Hepatocyte (in vitro differentiated cells): ENCODE measurements at regions not wholly inside any gene's neighbourhood (a gene's known extent, or its start where the extent isn't known, plus 50 kb on each side); places are given as distances from the start of the nearest gene placed in this dataset.

Experiments
- DNase-seq: peaks from one replicate; pipeline ENCODE4 v3.0.0-alpha.2; 2016; ENCODE audit warnings: low spot score
- H2AFZ ChIP-seq: fragments of 200-600 bp; sonication (generic); 2 replicates; pipeline ENCODE4 v1.6.0; 2016; ENCODE audit warnings: antibody characterized with exemption, mild to moderate bottlenecking
- H3K27ac ChIP-seq: fragments of 200-600 bp; sonication (generic); 2 replicates; pipeline ENCODE4 v1.5.1; 2016; ENCODE audit warnings: mild to moderate bottlenecking
- H3K27me3 ChIP-seq: fragments of 200-600 bp; sonication (generic); 2 replicates; pipeline ENCODE4 v1.6.1; 2016
- H3K36me3 ChIP-seq: fragments of 200-600 bp; sonication (generic); replicated peaks from 2 replicates; pipeline ENCODE4 v1.5.1; 2016; ENCODE audit warnings: low read depth; ENCODE audit not compliant: insufficient read depth
- H3K4me1 ChIP-seq: fragments of 200-600 bp; sonication (generic); 2 replicates; pipeline ENCODE4 v1.5.1; 2016; ENCODE audit warnings: mild to moderate bottlenecking, moderate library complexity; ENCODE audit not compliant: insufficient read depth
- H3K4me2 ChIP-seq: fragments of 200-600 bp; sonication (generic); 2 replicates; pipeline ENCODE4 v1.6.0; 2016
- H3K4me3 ChIP-seq: fragments of 200-600 bp; sonication (generic); 2 replicates; pipeline ENCODE4 v1.5.1; 2016; ENCODE audit warnings: mild to moderate bottlenecking
- H3K79me2 ChIP-seq: fragments of 200-600 bp; sonication (generic); 2 replicates; pipeline ENCODE4 v1.6.0; 2017; ENCODE audit warnings: mild to moderate bottlenecking
- H3K9me2 ChIP-seq: fragments of 200-600 bp; sonication (generic); replicated peaks from 2 replicates; pipeline ENCODE4 v1.6.0; 2017; ENCODE audit warnings: mild to moderate bottlenecking; ENCODE audit not compliant: insufficient read depth
- H3K9me3 ChIP-seq: fragments of 200-600 bp; sonication (generic); 2 replicates; pipeline ENCODE4 v1.5.1; 2016; ENCODE audit warnings: low read depth, mild to moderate bottlenecking
- H4K20me1 ChIP-seq: fragments of 200-600 bp; sonication (generic); 2 replicates; pipeline ENCODE4 v1.6.0; 2016; ENCODE audit warnings: mild to moderate bottlenecking; ENCODE audit not compliant: insufficient read depth, poor library complexity, severe bottlenecking
- EZH2 ChIP-seq: fragments of 200-600 bp; sonication (generic); IDR thresholded peaks from 2 replicates; pipeline ENCODE4 v1.6.1; 2016; ENCODE audit warnings: antibody characterized with exemption, mild to moderate bottlenecking, borderline replicate concordance
- EZH2phosphoT487 ChIP-seq: fragments of 200-600 bp; sonication (generic); IDR thresholded peaks from one replicate; pipeline ENCODE4 v1.6.1; 2018; ENCODE audit warnings: antibody characterized with exemption, mild to moderate bottlenecking, low read depth, moderate library complexity; ENCODE audit not compliant: unreplicated experiment, severe bottlenecking
- WGBS: methylation state at CpG from one replicate; pipeline ENCODE4 v1.1.6; 2016; ENCODE audit warnings: low lambda C conversion rate; ENCODE audit errors: missing lambda C conversion rate; 5-methylcytosine and 5-hydroxymethylcytosine counted together
- TF ChIP-seq, protein P1 (sequence below): fragments of 200-600 bp; sonication (generic); IDR thresholded peaks from 2 replicates; pipeline ENCODE4 v1.5.1; 2016; ENCODE audit warnings: antibody characterized with exemption, mild to moderate bottlenecking; ENCODE audit not compliant: poor library complexity

DNA sequence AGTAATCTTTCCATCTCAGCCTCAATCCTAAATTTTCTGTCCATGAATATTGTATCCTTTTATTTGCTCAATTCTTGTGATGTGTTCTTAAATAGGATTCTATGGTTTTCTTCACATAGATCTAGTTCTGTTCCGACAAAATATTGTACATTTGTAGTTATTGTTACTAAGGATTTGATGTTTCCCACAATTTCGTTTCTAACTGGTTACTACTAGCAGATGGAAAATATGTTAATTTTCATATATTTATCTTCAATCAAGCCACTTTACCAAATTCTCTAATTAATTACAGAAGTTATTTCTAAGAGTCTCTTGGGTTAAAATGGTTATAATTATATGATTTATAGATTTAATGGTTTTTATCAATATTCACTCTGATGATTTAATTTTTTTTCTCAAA lies 60.3 kb downstream of the SEC61B start:
- Histone ChIP-seq H3K4me2 (no peak overlapping the region), H3K4me3 (no peak overlapping the region), H3K4me1 (no peaks in the 10 kb centered on the region), H2AFZ (no peak overlapping the region), H3K9me3 (no peaks in the 10 kb centered on the region), H3K27me3 (no peaks in the 10 kb centered on the region), H4K20me1 (no peaks in the 10 kb centered on the region), H3K27ac (no peak overlapping the region), H3K9me2 (no peaks in the 10 kb centered on the region), H3K79me2 (no peaks in the 10 kb centered on the region), H3K36me3 (no peaks in the 10 kb centered on the region)
- 94% methylated on average over 2 of the region's 2 CpGs for WGBS
- TF ChIP-seq, protein P1, sequence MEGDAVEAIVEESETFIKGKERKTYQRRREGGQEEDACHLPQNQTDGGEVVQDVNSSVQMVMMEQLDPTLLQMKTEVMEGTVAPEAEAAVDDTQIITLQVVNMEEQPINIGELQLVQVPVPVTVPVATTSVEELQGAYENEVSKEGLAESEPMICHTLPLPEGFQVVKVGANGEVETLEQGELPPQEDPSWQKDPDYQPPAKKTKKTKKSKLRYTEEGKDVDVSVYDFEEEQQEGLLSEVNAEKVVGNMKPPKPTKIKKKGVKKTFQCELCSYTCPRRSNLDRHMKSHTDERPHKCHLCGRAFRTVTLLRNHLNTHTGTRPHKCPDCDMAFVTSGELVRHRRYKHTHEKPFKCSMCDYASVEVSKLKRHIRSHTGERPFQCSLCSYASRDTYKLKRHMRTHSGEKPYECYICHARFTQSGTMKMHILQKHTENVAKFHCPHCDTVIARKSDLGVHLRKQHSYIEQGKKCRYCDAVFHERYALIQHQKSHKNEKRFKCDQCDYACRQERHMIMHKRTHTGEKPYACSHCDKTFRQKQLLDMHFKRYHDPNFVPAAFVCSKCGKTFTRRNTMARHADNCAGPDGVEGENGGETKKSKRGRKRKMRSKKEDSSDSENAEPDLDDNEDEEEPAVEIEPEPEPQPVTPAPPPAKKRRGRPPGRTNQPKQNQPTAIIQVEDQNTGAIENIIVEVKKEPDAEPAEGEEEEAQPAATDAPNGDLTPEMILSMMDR: no peak
- TF ChIP-seq EZH2phosphoT487 (no peak), EZH2 (no peak)
- no peak for DNase-seq

DNA sequence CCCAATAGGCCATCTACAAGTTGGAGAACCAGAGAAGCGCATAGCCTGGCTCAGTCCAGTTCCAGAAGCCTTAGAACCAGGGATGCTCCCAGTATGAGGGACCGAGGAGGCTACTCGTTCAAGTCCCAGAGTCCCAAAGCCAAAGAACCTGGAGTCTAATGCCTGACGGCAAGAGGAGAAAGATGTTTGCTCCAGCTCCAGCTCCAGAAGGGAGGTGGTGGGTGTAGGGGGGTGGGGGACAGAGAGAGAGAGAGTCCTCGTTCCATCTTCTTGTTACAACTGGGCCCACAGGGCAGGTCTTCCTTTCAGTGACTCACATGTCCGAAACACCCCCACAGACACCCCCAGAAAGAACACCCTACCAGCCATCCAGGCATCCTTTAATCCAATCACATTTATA lies 63.9 kb downstream of the SEC61B start:
- Histone ChIP-seq H2AFZ (no peak overlapping the region), H3K9me2 (no peaks in the 10 kb centered on the region), H3K79me2 (no peaks in the 10 kb centered on the region), H3K9me3 (no peaks in the 10 kb centered on the region), H3K27me3 (no peaks in the 10 kb centered on the region), H3K4me3 (no peak overlapping the region), H3K36me3 (no peaks in the 10 kb centered on the region), H3K4me2 (no peak overlapping the region), H3K4me1 (no peaks in the 10 kb centered on the region), H3K27ac (no peak overlapping the region), H4K20me1 (no peaks in the 10 kb centered on the region)
- WGBS: 91% methylated on average over 6 of the region's 6 CpGs
- TF ChIP-seq, protein P1: no peak
- TF ChIP-seq EZH2phosphoT487 (no peak), EZH2 (no peak)
- no peak for DNase-seq

DNA sequence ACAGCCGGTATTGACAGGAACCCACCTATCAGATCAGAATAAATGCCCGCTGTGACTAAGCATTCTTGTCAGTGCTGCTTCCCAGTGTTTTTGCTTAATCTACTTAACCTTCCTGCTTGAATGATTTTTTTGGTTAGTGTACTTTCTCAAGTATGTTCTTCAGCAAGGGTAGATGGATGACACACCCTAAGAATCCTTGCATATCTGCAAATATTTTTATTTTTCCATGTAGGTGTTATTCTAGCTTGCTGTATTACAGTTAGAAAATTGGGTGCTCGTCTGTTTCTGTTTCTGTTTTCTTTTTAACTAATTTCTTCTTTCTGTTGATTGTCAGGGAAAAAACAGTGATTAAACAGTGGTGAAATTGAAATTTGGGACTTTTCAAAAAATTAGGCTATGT lies 64.5 kb downstream of the SEC61B start:
- Histone ChIP-seq H2AFZ (no peak overlapping the region), H3K36me3 (no peaks in the 10 kb centered on the region), H4K20me1 (no peaks in the 10 kb centered on the region), H3K27ac (no peak overlapping the region), H3K79me2 (no peaks in the 10 kb centered on the region), H3K4me3 (no peak overlapping the region), H3K9me2 (no peaks in the 10 kb centered on the region), H3K27me3 (no peaks in the 10 kb centered on the region), H3K4me1 (no peaks in the 10 kb centered on the region), H3K9me3 (no peaks in the 10 kb centered on the region), H3K4me2 (no peak overlapping the region)
- TF ChIP-seq EZH2phosphoT487 (no peak), EZH2 (no peak)
- TF ChIP-seq, protein P1: no peak
- 85% methylated on average over 3 of the region's 3 CpGs for WGBS
- no peak for DNase-seq

DNA sequence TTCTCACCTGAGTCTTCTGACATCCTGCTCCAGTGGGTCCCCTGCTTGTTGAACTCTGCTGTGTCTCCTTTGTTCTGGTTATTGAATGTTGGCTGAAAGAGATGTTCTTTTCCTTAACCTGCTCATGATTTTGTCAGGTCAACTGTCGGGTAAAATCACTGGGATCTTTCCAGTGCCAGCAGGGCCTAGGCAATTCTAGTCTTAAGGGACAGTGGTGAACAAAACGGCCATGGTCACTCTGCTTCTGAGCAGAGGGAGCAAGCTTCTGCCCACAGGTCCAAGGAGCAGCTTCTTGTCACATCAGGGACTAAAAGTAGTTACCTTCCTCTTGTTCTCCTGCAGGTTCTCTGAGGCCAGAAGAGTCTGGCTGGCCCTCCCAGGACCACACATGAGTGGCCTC lies 65.6 kb downstream of the SEC61B start:
- Histone ChIP-seq H2AFZ (no peak overlapping the region), H3K9me3 (no peaks in the 10 kb centered on the region), H3K4me1 (no peaks in the 10 kb centered on the region), H3K4me3 (no peak overlapping the region), H3K79me2 (no peaks in the 10 kb centered on the region), H3K36me3 (no peaks in the 10 kb centered on the region), H4K20me1 (no peaks in the 10 kb centered on the region), H3K27me3 (no peaks in the 10 kb centered on the region), H3K27ac (no peak overlapping the region), H3K4me2 (no peak overlapping the region), H3K9me2 (no peaks in the 10 kb centered on the region)
- TF ChIP-seq EZH2 (no peak), EZH2phosphoT487 (no peak)
- TF ChIP-seq, protein P1: no peak
- no peak for DNase-seq
- WGBS: 79% methylated on average over 2 of the region's 2 CpGs
